HG03097 (cell line): ENCODE measurements at regions not wholly inside any gene's neighbourhood (a gene's known extent, or its start where the extent isn't known, plus 50 kb on each side); places are given as distances from the start of the nearest gene placed in this dataset.
"Not testable (repeated sequence)": the region's sequence is repeated elsewhere in the genome, so short reads cannot be mapped to it uniquely, and the experiment has no call there.

ENCODE experiments used
- ATAC-seq: cut with Tn5 transposase; IDR thresholded peaks from one replicate; pipeline ENCODE4 v1.9.1; 2021; ENCODE audit not compliant: unreplicated experiment, low FRiP score

DNA sequence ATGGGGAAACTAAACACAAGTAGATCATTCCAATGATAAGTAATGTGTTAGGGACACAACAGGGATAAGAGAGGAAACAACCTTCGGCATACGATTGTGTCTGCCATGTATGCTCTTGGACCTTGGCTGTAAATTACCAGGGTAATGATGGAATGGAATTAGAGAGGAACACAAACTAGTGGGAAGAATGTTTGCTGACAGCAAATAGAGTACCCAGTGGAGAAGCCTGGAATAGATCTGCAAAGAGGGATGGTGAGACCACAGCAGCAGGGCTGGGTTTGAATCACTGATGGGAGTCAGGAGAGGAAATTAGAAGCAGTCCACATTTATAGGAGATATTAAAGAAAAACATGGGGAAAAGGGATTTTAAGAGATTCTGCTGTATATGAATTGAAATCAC, 172.8 kb downstream of the LRIG3 start:
- ATAC-seq: no peak

DNA sequence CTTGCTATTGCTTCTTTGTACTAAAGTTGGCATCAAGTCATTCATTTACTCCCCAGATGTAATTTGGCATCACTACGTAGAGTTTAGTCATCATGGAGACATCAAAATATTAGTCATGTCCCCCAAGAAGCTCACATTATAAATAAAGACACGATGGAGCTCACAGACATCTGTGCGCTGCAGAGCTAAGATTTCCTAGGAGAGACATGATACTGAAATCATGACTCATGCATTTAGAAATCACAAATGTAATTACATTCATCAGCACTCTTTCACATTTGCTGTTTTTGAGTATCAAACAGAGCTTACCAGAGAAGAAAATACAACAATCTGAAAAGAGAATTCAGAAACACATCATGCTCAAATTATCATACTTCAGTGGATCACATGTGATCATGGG, 169.8 kb downstream of the LRIG3 start:
- ATAC-seq: no peak

DNA sequence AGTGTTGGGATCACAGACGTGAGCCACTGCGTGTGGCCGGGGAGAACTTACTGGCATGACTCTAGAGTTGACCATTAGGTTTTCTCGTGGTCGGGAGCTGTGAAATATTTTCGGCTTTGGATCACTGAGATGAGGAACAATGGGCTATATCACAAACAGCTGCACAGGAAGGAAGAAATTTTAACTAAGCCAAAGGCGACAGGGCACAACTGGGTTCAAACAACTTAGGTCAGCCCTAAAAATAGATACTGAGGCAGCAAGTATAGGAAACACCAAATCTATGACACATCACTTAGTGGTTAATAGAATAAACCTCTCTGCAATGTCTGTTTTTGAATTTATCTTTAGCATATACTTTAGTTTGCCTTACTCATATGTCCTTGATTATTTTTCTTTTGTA, 162.9 kb downstream of the LRIG3 start:
- ATAC-seq: no peak

DNA sequence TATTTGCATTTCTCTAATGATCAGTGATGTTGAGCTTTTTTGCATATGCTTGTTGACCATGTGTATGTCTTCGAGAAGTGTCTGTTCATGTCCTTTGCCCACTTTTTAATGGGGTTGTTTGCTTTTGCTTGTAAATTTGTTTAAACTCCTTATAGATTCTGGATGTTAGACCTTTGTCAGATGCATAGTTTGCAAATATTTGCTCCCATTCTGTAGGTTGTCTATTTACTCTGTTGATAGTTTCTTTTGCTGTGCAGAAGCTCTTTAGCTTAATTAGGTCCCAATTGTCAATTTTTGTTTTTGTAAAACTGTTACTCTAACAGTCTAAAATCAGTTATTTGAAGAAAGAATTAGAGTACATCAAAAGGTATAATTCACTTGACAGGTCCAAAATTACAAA, 160.6 kb downstream of the LRIG3 start:
- ATAC-seq: not testable (repeated sequence)

DNA sequence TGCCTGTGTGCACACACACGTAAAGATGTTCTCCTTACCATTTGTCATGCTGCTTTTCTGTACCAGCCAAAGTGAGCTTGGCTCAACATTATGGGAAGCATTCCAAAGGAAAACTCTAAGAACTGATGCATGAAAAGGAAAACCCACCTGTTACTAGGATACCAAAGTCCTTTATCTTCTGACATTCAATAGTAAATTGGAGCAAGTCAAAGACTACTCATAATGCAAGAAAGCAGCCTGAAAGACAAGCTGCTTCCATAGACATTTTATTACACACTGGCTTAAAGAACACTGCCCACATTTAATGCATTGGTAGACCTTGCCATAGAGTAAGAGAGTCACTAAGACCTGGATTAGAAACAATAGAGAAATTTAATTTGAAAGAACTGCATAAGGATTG, 159.0 kb downstream of the LRIG3 start:
- ATAC-seq: no peak

DNA sequence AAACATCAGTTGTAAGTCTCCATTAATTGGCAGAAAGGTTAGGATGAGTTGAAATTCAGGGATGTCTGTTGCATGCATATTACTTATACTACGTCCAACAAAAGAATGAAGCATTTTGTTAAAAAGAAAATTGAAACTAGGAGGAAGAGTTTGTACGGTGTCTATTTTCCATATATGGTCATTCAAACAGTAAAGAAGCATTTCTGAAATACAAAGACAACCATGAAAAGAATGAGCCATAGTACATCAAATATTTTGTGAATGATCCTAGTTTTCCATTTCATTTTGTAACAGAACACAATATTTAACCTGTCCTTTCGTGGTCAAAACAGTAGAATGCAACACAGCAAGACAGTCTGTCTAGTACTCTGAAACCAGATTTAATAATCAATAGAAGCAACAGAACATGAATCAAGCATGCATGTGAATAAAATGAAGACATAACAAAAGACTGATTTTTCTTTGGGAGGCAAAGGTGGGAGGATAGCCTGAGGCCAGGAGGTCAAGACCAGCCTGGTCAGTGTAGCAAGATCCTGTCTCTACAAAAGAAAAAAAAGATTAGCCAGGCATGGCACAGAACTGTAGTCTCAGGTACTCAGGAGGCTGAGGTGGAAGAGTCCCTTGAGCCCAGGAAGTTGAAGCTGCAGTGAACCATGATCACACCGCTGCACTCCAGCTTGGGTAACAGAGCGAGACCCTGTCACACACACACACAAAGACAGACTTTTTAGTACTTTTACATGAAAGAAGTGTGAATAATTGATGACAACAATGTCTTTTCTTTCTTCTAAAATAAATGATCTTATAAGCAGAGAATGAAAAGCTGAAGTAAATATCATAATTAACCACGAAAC, 156.0 kb downstream of the LRIG3 start:
- no peak for ATAC-seq

DNA sequence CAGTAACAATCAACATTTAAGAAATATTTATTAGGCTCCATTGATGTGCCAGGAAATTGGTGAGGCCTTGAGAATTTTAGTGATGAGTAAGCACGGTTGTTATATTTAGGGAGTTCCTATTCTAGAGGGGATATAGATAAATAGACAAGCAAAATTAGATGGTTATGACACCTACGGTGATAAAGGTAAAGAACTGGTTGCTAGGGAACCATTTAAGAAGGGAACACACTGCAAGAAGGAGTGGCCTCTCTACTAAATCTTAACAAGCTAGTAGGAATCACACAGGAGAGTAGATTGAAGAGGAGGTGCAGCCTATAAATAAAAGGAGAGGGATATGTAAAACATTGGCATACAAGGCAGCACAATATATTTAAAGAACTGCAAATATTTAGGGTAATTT, 155.2 kb downstream of the LRIG3 start:
- ATAC-seq: no peak

DNA sequence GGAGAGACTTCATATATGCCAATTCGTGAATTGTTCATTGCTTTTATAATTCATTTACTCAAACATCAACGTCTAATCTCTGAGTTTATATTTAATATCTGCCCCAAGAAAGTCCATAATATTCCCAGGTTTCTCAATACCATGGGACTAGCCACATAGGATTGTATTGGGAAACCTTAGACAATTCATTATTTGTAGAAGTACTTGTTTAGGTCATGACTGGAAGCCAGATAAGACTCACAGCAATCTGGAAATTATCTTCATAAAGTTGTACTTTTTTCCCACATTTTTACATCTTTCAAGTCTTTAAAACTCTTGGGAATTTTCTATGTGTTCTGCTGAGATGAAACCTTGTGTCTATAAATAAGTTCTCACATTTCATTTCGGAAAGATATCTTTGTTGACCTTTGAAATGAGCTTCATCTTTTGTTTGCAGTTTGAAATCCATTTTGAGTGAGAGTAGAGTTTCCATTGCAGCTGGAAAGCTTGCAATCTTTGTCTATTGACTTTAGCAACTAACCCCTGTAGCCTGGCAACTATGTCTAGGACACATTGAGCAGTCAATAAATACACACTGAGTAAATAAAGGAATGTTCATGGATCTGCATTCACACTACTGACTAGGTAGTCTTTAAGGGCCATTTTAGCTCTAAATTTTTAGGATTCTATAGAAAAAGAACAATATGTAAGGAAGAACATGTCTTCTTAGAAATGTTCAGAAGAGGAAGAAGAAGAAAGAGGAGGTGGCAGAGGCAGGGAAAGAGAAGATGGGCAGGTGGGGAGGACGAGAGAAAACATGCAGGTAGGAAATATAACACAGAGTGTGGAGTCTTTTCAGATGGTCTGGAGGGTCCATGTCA, 154.4 kb downstream of the LRIG3 start:
- ATAC-seq: no peak

DNA sequence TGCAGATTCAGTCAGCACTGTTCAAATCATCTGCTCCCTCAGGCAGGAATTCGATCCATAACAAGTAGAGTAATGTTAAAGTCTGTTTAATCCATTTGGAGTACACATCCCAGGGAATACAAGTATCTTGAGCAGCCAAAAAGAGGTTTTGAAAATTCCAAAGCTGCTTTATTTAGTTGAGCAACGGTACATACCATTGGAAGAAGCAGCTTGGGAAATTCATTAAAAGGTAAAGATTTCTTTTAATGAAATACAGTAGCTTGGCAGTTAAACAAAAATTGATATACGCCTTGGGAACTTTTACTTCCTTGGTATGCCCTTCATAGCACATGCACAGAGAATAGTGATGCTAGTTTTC, 153.8 kb downstream of the LRIG3 start:
- ATAC-seq: no peak

DNA sequence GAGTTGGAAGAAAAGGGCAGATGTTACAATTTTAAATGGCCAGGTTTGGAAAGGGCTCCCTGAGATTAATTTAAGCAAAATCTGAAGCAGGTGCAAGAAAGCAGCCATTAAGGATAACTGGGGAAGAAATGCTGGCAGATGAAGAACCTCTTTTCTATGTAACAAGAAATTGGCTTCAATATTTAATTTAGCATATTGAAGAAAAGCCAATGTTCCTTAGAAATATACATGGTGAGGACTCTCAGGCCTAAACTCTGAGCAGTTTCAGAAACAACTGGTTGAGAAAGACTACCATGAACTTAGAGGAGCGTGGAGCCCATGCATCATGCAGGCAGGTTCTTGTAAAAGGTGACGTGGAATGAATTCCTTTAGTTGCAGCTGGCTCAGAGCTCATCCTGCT, 152.8 kb downstream of the LRIG3 start:
- no peak for ATAC-seq

DNA sequence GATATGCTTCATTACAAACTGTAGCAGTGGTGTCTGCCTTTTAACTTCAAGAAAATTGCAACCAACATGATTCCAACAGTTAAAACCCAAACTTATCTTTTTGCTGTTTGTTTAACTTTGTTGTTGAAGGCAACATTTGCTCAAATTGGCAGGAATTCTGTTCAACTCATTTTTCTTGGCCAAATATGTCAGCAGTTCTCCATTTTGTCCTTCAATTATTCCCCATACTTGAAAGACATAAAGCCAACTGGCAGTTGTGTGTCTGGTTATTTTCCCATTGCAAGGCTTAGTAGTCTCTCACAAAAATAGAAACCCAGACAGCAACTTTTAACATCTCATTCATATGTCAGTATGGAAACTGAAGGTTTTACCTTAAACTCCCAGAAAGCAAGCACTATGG, 146.3 kb downstream of the LRIG3 start:
- no peak for ATAC-seq

DNA sequence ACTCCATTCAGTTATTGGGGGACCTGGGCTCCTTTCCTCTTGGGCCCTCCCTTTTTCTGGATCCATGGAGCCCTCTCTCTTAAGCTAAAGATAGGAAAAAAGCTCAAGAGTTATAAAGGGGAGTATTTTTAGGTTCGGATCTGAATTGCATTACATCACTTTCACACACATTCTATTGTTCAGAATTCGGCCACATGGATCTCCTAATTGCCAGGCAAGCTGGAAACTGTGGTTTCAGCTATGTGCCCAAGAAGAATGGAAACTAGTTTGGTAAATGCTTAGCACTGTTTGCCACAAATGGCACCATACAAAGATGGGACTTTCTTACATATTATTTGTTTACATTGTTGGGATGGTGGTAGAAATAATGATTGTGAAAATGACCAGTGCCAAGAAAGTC, 145.6 kb downstream of the LRIG3 start:
- ATAC-seq: no peak

DNA sequence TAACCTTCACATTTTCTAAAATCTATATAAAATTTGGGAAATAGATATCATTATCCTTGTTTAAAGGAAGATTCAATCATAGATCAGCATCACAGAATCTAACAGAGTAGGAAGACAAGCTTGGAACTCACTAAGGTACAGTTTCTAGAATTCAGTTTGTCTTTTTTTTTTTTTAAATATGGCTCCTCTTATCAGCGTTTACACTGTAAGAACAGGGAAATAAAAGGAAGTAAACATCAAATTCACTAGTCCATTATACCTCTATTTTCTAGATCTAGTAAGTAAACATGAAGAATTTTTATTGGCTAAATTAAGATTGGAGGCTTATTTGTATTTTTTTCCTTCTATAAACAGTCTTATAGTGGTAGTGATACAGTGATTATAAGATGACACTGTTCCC, 144.9 kb downstream of the LRIG3 start:
- ATAC-seq: no peak

DNA sequence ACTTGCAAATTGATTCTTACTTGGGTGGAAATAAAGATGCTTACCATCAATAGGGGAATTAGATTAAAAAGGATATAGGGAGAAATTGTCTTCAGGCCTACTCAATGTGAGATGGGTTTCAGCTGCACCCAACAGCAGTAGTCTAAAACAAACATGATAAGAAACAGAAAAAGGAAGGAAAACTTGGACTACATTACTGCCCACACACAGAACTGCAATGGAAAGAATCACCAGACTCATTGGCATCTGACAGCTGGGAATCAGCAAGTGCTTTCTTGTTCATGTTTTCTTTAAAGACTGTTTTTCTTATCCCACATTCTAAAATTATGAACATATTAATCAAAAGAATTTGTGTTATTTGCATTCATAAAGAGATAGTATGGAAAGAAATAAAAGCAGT, 144.2 kb downstream of the LRIG3 start:
- no peak for ATAC-seq

DNA sequence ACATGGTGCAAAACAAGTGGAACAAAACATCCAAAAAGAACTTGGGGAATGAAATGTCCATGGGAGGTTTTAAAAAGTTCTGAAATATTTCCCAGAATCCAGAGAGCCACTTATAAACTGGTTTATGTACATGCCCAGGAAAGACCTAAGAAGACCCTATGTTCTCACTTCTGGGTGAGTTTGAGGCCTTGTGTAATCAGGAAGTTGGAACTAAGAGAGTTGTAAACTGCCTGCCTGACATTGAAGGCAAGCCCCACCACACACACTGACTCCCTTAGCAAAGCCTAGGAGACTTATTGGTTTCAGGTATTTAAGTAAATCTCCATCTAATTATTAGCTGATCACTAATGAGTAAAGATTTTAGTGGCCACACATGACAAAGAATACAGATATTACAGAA, 142.5 kb downstream of the LRIG3 start:
- ATAC-seq: no peak

DNA sequence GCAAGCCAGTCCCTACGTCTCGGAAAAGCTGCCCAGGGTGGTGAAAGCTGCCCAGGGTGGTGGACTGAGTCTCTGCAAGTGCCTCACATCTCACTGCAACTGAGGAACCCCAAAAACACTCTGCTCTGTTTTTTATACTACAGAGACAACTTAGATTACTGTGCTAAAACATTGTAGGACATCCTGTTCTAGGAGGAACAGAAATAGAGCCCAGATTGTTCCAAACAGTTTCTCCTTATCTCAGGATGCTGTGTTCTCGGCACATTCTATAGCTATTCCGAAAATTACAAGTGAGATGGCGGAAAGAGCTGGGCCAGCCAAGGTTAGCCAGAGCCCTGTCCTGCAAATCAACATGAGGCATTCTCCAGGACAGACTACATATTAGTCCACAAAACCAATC, 138.7 kb downstream of the LRIG3 start:
- no peak for ATAC-seq

DNA sequence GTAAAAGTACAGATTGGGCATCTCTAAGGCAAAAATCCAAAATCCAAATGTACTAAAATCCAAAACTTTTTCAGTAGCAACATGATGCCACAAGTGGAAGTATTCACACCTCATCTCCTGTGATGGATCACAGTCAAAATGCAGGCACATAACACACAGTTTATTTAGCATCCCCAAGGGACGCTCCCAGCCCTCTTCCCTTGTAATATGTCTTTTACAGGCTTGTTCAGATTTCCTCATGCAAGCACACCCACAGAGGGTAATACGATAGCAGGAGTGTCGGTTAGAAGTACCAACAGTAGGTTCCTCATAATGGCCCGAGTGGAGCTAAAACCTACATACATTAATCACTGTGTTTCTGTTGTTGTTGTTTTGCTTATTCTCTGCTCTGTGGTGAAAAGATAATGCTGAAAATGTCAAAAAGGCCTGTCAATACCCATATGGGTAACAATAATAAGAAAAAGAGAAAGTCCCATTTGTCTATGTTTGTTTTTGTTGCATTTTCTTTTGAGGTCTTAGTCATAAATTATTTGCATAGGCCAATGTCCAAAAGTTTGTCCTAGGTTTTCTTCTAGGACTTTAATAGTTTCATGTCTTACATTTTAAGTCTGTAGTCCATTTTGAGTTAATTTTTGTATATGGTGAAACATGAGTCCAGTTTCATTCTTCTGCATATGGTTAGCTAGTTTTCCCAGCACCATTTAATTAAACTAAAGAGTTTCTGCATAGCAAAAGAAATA, 133.1 kb downstream of the LRIG3 start:
- no peak for ATAC-seq

DNA sequence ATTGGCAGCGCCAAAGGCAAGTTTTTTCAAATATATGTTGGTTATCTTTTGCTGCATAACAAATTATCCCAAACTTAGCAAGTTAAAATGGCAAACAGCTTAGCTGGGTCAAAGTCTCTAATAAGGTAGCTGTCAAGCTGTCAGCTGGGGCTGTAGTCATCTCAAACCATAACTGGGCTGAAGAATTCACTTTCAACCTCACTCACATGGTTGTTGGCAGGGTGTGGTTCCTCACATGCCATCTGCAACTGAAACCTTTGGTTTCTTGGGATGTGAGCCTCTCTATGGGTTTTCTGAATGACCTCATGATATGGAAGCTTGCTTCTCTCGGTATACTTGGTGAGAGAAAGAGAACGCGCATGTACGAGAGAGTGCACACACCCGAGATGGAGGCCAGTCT, 125.4 kb downstream of the LRIG3 start:
- no peak for ATAC-seq

DNA sequence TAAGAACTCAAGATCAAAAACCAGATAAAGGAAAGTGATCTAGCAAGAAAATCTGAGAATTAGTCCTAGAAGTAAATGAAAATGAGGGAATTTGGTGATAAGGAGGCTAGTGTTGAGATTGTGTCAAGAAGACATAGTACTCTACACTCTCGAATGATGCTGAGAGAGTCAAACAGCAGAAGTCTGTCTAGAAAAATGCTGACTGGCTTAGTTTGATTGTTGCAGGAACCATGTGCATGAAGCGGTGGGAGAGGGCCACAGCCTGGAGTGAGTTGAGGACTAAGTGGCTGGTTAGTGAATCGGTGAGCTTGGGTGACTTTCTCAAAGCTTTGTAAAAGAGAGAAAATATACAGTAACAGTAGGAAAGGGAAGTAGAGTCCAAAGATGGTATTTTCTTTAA, 124.5 kb downstream of the LRIG3 start:
- ATAC-seq: no peak

DNA sequence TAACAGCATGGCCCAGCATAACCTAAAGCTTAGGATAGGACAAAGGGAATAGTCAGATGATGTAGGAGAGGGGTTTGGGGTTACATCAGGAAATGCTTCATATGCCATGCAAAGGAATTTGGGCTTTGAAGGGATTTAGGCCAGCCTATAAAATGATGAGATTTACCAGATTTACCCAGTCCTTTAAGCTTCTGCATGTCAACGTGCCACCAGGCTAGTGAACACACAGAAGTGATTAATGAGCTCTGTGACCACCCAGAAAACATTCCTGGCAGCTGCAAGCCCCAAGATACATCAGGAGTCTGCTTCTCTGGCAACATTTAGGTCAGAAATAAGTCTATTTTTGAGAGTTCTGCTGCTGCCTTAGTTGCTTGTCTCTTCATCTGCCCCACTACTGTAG, 118.3 kb downstream of the LRIG3 start:
- ATAC-seq: no peak

DNA sequence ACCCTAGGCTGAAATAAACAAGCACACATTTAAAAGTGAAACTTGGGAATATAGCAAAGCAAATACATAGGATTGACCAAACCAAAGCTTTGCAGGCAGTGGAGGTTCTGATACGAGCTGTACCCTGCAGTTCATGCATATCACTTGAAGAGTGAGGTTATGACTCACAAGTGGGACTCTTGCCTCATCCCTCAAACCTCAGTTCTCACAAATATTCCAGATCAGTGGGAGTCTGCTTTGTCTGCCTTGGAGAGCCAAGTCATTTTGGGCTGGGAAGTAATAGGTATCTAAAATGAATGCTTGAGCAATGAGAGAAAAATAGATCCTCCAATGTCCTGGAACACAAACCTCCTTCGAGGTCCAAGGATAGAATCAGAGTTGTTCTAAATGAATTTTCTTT, 116.4 kb downstream of the LRIG3 start:
- no peak for ATAC-seq
